SKM-1 treated with dmso at 0.1 percent for 144 hours (cell line): ENCODE measurements at regions not wholly inside any gene's neighbourhood (a gene's known extent, or its start where the extent isn't known, plus 50 kb on each side); places are given as distances from the start of the nearest gene placed in this dataset.

ENCODE experiments used
- DNase-seq: peaks from one replicate; lab custom pipeline; 2025; ENCODE audit not compliant: unreplicated experiment; lab: John Stamatoyannopoulos, UW

- no peak for DNase-seq
Measured at GRCh38 chr10:117635826-117636225, 93.3 kb downstream of the EMX2 start.

- DNase-seq: no peak
Measured at GRCh38 chr10:117638200-117638599, 95.7 kb downstream of the EMX2 start.

GRCh38 chr10:117638664-117639200 lies 96.2 kb downstream of the EMX2 start:
- no peak for DNase-seq

GRCh38 chr10:117640406-117640805 lies 97.9 kb downstream of the EMX2 start:
- no peak for DNase-seq

- no peak for DNase-seq
Measured at GRCh38 chr10:117646718-117647117, 104.2 kb downstream of the EMX2 start.

GRCh38 chr10:117647306-117647705 lies 104.8 kb downstream of the EMX2 start:
- DNase-seq: no peak

GRCh38 chr10:117651121-117651520 lies 108.6 kb downstream of the EMX2 start:
- no peak for DNase-seq

GRCh38 chr10:117652228-117653169 lies 110.0 kb downstream of the EMX2 start:
- no peak for DNase-seq

- peak; percentile 21 for DNase-seq
Measured at GRCh38 chr10:117653170-117653515, 110.6 kb downstream of the EMX2 start.

- DNase-seq: no peak
Measured at GRCh38 chr10:117654105-117654504, 111.6 kb downstream of the EMX2 start.

GRCh38 chr10:117656385-117657367 lies 114.1 kb downstream of the EMX2 start:
- DNase-seq: no peak

- DNase-seq: no peak
Measured at GRCh38 chr10:117661316-117661715, 118.8 kb downstream of the EMX2 start.

GRCh38 chr10:117662126-117662525 lies 119.6 kb downstream of the EMX2 start:
- DNase-seq: no peak

GRCh38 chr10:117662751-117663540 lies 120.4 kb downstream of the EMX2 start:
- DNase-seq: no peak

- no peak for DNase-seq
Measured at GRCh38 chr10:117663750-117664149, 121.2 kb downstream of the EMX2 start.

- no peak for DNase-seq
Measured at GRCh38 chr10:117664288-117664687, 121.7 kb downstream of the EMX2 start.

- DNase-seq: no peak
Measured at GRCh38 chr10:117666166-117666565, 123.6 kb downstream of the EMX2 start.

GRCh38 chr10:117666965-117667364 lies 124.4 kb downstream of the EMX2 start:
- no peak for DNase-seq

GRCh38 chr10:117667831-117668230 lies 125.3 kb downstream of the EMX2 start:
- no peak for DNase-seq

- no peak for DNase-seq
Measured at GRCh38 chr10:117668327-117669008, 125.9 kb downstream of the EMX2 start.
